NCI-H345 treated with DMSO at 0.1 percent for 48 hours (cell line): ENCODE measurements at regions not wholly inside any gene's neighbourhood (a gene's known extent, or its start where the extent isn't known, plus 50 kb on each side); places are given as distances from the start of the nearest gene placed in this dataset.

ENCODE experiments used
- DNase-seq: peaks from one replicate; lab custom pipeline; 2025; ENCODE audit not compliant: unreplicated experiment; lab: John Stamatoyannopoulos, UW

DNA sequence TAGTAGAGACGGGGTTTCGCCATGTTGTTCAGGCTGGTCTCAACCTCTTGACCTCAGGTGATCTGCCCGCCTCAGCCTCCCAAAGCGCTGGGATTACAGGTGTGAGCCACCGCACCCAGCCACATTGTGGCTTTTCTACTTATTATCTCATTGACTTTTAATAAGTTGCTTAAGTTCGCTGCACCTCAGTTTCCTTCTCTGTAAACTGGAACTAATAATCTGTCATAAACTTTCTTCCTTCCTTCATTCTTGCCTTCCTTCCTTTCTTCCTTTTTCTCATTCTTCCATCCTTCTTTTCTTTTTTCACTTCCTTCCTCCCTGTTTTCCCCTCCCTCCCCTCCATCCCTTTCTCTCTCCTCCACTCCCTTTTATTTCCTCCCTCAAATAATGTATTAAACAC lies 192.2 kb downstream of the MAF start:
- no peak for DNase-seq

GRCh38 chr16:79407461-79408135 lies 192.9 kb downstream of the MAF start:
- no peak for DNase-seq

- no peak for DNase-seq
These were observed 193.5 kb downstream of the MAF start for GRCh38 chr16:79407005-79407404.

DNA sequence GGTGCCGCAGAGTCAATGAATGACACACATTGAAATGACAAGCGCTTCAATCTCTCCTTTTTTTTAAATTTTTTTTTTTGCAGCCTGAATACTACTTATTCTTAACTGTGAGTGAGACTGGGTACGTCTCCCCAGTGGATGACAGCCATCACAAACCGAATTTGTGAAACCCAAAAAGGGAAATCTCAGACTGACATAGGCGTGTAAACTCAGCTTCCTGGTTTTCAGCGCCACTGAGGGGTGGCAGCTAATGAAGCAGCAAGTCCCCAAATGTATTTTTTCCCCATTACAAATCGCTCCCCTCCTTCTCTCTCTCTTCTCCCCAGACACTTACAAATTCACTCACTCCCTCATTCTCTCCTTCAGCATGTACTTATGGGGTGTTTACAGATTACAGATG lies 196.0 kb downstream of the MAF start:
- no peak for DNase-seq

DNA sequence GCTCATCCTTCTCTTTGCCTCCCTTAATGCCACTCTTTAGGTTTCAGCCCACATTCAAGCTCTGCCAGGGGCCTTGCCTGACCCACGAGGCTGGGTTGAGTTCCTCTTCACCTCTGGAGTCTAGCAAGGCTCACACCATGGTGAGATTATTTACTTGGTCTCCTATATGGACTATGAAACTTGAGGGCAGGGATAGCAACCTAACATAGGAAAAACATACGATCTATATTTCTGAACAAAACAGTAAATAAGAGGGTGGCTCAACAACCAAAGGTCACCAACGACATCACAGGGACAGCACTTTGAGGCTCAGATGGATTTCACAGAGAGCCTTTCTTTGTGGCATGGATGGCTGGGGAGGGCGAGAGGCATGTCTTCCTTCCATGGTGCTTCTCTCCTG lies 197.0 kb downstream of the MAF start:
- DNase-seq: no peak

- no peak for DNase-seq
These were observed 197.6 kb downstream of the MAF start for GRCh38 chr16:79402920-79403319.

- DNase-seq: no peak
These were observed 198.2 kb downstream of the MAF start for GRCh38 chr16:79402356-79402755.

- no peak for DNase-seq
These were observed 198.8 kb downstream of the MAF start for GRCh38 chr16:79401782-79402181.

DNA sequence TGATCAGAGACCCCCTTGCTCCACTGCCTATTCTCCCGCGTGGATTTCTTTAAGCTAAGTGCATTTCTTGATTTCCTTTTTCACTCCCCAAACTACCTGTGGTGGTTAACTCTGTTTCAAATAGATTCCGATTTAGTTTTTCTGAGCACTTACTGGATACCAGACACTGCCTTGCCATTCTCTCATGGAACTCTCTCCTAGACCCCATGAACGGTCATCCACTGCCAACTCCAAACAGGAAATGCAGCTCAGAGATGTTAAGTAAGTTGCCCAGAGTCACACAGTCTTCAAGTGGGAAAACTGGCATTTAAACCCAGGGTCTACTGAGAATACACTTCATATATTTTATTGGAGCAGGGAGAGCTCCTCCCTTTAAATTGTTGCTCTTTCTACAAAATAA lies 199.4 kb downstream of the MAF start:
- DNase-seq: no peak

- no peak for DNase-seq
These were observed 199.9 kb downstream of the MAF start for GRCh38 chr16:79400462-79401149.

DNA sequence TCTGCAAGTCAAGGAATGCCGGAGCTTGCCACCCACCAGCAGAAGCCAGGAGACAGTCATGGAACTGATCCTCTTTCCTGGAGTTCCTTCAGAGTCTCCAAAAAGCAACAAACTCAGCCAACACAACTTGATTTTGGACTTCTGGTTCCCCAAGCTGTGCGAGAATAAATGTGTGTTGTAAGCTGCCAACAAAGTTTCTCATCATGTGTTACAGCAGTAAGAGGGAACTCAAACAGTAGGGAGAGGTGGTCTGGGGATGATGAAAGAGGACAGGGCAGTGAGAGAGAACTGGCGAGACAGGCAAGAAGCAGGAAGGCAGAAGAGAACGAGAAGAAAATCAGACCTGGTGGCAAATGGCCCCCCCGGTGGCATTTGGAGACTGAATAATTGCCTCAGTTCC lies 204.9 kb downstream of the MAF start:
- no peak for DNase-seq

- no peak for DNase-seq
These were observed 206.3 kb downstream of the MAF start for GRCh38 chr16:79394206-79394605.

- no peak for DNase-seq
These were observed 207.0 kb downstream of the MAF start for GRCh38 chr16:79393564-79393963.

- DNase-seq: no peak
These were observed 207.4 kb downstream of the MAF start for GRCh38 chr16:79393127-79393526.

DNA sequence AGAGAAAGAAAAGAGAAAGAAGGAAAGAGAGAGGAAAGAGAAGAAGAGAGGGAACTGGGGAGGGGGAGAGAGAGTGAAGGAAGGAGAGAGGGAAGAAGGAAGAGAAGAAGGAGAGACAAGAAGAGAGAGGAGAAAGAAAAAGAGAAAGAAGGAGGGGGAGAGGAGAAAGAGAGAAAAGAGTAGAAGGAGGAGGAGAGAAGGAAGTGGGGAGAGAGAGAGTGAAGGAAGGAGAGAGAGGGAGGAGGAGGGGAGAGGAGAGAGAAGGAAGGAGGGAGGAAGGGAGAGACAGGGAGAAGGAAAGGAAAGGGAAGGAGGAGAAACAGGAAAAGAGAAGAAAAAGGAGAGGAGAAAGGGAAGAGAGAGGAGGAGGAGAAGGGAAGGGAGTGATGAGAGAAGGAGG lies 208.5 kb downstream of the MAF start:
- DNase-seq: no peak

GRCh38 chr16:79391395-79391794 lies 209.1 kb downstream of the MAF start:
- DNase-seq: no peak

DNA sequence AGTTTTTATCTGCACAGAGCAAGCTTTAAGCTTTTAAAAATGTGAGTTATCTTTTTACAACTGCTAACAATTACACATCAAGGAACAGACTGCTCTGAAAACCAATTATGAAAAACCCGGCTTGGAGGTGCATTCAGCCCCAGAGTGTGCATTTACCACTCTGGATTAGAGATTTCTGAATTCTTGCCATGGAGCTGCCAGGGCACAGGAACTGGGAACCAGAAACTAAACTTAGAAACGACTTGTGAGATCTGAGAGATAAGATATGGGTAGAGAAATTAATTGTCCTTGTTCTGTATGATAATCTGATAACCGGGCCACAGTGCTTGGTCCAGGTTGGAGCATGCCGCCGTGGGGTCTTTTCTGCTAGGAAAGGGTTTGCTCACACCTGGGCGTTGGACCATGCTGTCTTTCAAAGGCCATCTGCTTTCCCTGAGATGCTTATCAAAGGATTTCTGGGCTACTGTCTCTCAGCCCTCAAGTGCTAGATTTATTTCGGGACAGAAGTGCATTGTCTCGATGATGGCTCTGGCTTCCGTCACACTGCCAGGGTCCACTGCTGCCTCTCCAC lies 210.0 kb downstream of the MAF start:
- DNase-seq: no peak

GRCh38 chr16:79388396-79388795 lies 212.1 kb downstream of the MAF start:
- DNase-seq: no peak

DNA sequence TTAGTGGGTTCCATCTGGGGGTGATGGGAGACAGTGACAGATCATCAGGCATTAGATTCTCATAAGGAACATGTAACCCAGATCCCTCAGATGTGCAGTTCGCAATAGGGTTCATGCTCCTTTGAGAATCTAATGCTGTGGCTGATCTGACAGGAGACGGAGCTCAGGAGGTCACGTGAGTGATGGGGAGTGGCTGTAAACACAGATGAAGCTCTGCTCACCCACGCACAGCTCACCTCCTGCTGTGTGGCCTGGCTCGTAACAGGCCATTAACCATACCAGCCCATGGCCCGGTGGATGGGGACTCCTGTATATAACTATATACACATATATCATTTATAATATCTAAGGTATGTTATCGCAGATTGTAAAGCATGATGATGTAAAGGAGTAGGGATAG lies 214.2 kb downstream of the MAF start:
- no peak for DNase-seq

GRCh38 chr16:79381603-79382042 lies 218.9 kb downstream of the MAF start:
- DNase-seq: no peak

GRCh38 chr16:79380995-79381602 lies 219.4 kb downstream of the MAF start:
- DNase-seq: no peak

DNA sequence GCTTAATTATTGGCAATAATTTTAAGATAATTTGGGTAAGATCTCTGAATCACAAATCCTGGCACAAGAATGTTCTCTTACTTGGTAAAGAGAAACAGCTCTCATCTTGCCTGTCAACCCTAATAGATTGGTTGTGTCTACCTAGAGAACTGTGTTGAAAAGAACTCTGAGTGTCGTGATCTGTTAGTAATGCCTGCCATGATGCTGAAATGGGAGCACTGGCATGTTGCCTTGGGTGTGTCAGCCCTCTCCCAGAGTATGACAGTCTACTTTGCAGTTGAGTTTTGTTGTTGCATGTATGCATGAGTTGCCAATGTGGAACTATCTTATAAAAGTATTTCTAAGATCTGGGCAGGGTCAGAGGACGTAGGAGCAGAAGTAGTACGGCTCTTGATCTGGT lies 221.4 kb downstream of the MAF start:
- DNase-seq: no peak
